Loucy (cell line): ENCODE measurements at regions not wholly inside any gene's neighbourhood (a gene's known extent, or its start where the extent isn't known, plus 50 kb on each side); places are given as distances from the start of the nearest gene placed in this dataset.

Experiments
- H2AFZ ChIP-seq: fragments of 200-600 bp; sonication (generic); 2 replicates; pipeline ENCODE4 v1.6.0; 2016; ENCODE audit warnings: antibody characterized with exemption, mild to moderate bottlenecking, low read length, moderate library complexity
- H3F3A ChIP-seq: fragments of 200-600 bp; 2 replicates; pipeline ENCODE4 v1.6.0; 2016; ENCODE audit warnings: antibody characterized with exemption, low read depth, mild to moderate bottlenecking
- H3K27me3 ChIP-seq: fragments of 200-600 bp; sonication (generic); 2 replicates; pipeline ENCODE4 v1.6.1; 2014; ENCODE audit warnings: low read length, mild to moderate bottlenecking; ENCODE audit not compliant: insufficient read depth, poor library complexity, severe bottlenecking
- H3K36me3 ChIP-seq: fragments of 200-600 bp; sonication (generic); 2 replicates; pipeline ENCODE4 v1.6.1; 2016; ENCODE audit warnings: low read length; ENCODE audit not compliant: insufficient read depth
- H3K4me1 ChIP-seq: fragments of 200-600 bp; sonication (generic); 2 replicates; pipeline ENCODE4 v1.5.1; 2014; ENCODE audit warnings: low read length, mild to moderate bottlenecking; ENCODE audit not compliant: insufficient read depth, poor library complexity, severe bottlenecking
- H3K4me2 ChIP-seq: fragments of 200-600 bp; sonication (generic); 2 replicates; pipeline ENCODE4 v1.6.0; 2014; ENCODE audit warnings: antibody characterized with exemption, low read length, low read depth, mild to moderate bottlenecking; ENCODE audit not compliant: poor library complexity, severe bottlenecking
- H3K4me3 ChIP-seq: fragments of 200-600 bp; sonication (generic); 2 replicates; pipeline ENCODE4 v1.5.1; 2014; ENCODE audit warnings: low read length, mild to moderate bottlenecking, mixed read lengths; ENCODE audit not compliant: poor library complexity, severe bottlenecking
- H3K79me2 ChIP-seq: fragments of 200-600 bp; sonication (generic); 2 replicates; pipeline ENCODE4 v1.6.1; 2014; ENCODE audit warnings: low read length; ENCODE audit not compliant: insufficient read depth
- H3K9ac ChIP-seq: fragments of 200-600 bp; sonication (generic); 2 replicates; pipeline ENCODE4 v1.6.0; 2014; ENCODE audit warnings: mild to moderate bottlenecking, low read depth, low read length, moderate library complexity; ENCODE audit not compliant: poor library complexity, severe bottlenecking
- H3K9me2 ChIP-seq: fragments of 200-600 bp; sonication (generic); replicated peaks from 2 replicates; pipeline ENCODE4 v1.6.1; 2016; ENCODE audit warnings: low read depth, low read length, mixed read lengths
- H3K9me3 ChIP-seq: fragments of 200-600 bp; sonication (generic); 2 replicates; pipeline ENCODE4 v1.6.1; 2014; ENCODE audit warnings: mild to moderate bottlenecking, antibody characterized with exemption, low read length, low read depth; ENCODE audit not compliant: insufficient read depth
- H4K20me1 ChIP-seq: fragments of 200-600 bp; sonication (generic); 2 replicates; pipeline ENCODE4 v1.6.0; 2014; ENCODE audit warnings: antibody characterized with exemption, low read length, mild to moderate bottlenecking; ENCODE audit not compliant: insufficient read depth, poor library complexity, severe bottlenecking
- CTCF ChIP-seq: fragments of 200-600 bp; sonication (generic); conservative IDR thresholded peaks from 2 replicates; pipeline ENCODE4 v1.5.1; 2014; ENCODE audit warnings: mild to moderate bottlenecking, antibody characterized with exemption, low read length
- EZH2phosphoT487 ChIP-seq: fragments of 200-600 bp; IDR thresholded peaks from 2 replicates; pipeline ENCODE4 v1.6.1; 2018; ENCODE audit warnings: antibody characterized with exemption, mild to moderate bottlenecking, moderate library complexity, borderline replicate concordance

GRCh38 chr16:86762095-86762494 is 183.7 kb downstream of the FOXL1 start:
- Histone ChIP-seq H3K9me2 (no peaks in the 10 kb centered on the region), H3K4me3 (no peak overlapping the region), H3K36me3 (no peaks in the 10 kb centered on the region), H3K27me3 (no peaks in the 10 kb centered on the region), H3K9ac (no peak overlapping the region), H4K20me1 (no peaks in the 10 kb centered on the region), H3F3A (no peaks in the 10 kb centered on the region), H3K4me2 (no peak overlapping the region), H2AFZ (no peak overlapping the region), H3K4me1 (peaks cover 6% of the 10 kb centered on the region), H3K79me2 (no peaks in the 10 kb centered on the region), H3K9me3 (no peaks in the 10 kb centered on the region)
- TF ChIP-seq CTCF (no peak), EZH2phosphoT487 (no peak)

- Histone ChIP-seq H3K9me2 (no peaks in the 10 kb centered on the region), H3K4me2 (no peak overlapping the region), H3K9me3 (no peaks in the 10 kb centered on the region), H4K20me1 (no peaks in the 10 kb centered on the region), H3K9ac (no peak overlapping the region), H3K79me2 (no peaks in the 10 kb centered on the region), H2AFZ (no peak overlapping the region), H3K4me1 (no peaks in the 10 kb centered on the region), H3K36me3 (no peaks in the 10 kb centered on the region), H3F3A (no peaks in the 10 kb centered on the region), H3K27me3 (no peaks in the 10 kb centered on the region), H3K4me3 (no peak overlapping the region)
- no peak for TF ChIP-seq CTCF
Observed at GRCh38 chr16:86763819-86764218, 185.5 kb downstream of the FOXL1 start.

GRCh38 chr16:86764551-86764950 is 186.2 kb downstream of the FOXL1 start:
- no peak overlapping the region for H3K9ac ChIP-seq
- no peaks in the 10 kb centered on the region for H3K9me2 ChIP-seq
- H3K36me3 ChIP-seq: no peaks in the 10 kb centered on the region
- no peaks in the 10 kb centered on the region for H3K79me2 ChIP-seq
- H4K20me1 ChIP-seq: no peaks in the 10 kb centered on the region
- no peaks in the 10 kb centered on the region for H3K9me3 ChIP-seq
- no peak overlapping the region for H3K4me3 ChIP-seq
- TF ChIP-seq CTCF: no peak
- TF ChIP-seq EZH2phosphoT487: no peak
- H3K4me1 ChIP-seq: no peaks in the 10 kb centered on the region
- H2AFZ ChIP-seq: no peak overlapping the region
- no peak overlapping the region for H3K4me2 ChIP-seq
- no peaks in the 10 kb centered on the region for H3F3A ChIP-seq
- no peaks in the 10 kb centered on the region for H3K27me3 ChIP-seq
